ENCODE measurements at regions not wholly inside any gene's neighbourhood (a gene's known extent, or its start where the extent isn't known, plus 50 kb on each side); places are given as distances from the start of the nearest gene placed in this dataset.
"Not testable (repeated sequence)": the region's sequence is repeated elsewhere in the genome, so short reads cannot be mapped to it uniquely, and the experiment has no call there.

GRCh38 chr4:22595684-22596083 lies 79.8 kb upstream of the ADGRA3 start:
- H3K27ac ChIP-seq, result no peak overlapping the region
- no peak overlapping the region for H3K4me3 ChIP-seq (ENCODE audit: low read depth, low read length)
- no peak for TF ChIP-seq CTCF (IDR thresholded peaks at IDR 0.05; ENCODE audit: low read depth, low read length, missing control alignments)
- H3K27me3 ChIP-seq (replicated peaks), result no peaks in the 10 kb centered on the region
- peak; percentile 11 for DNase-seq
- in situ Hi-C loops (cut with HindIII; ENCODE audit: low pct_ligation_motif_present, low sequenced_read_pairs), result no loop called here
- no peaks in the 10 kb centered on the region for H3K36me3 ChIP-seq (replicated peaks)

DNA sequence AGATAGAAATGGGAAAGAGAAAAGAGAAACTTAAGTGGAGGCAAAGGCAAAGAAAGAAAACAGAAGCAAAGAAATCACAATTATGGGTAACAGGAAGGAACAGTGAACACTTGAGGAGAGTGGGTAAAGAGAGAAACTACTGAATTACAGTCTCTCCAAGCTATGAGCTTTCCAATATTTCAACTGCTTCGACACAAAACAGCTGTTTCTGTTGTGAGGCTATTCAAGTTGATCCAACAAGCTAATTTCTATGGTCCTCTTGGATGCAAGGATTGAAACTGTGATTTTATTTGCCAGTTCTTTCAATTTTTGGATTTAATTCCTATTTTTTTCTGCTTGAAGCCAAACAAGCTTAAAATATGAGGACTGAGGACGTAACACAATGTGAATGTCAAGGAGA lies 80.5 kb upstream of the ADGRA3 start:
- DNase-seq, result no peak

GRCh38 chr4:22597471-22597870 lies 81.6 kb upstream of the ADGRA3 start:
- in situ Hi-C loops (cut with HindIII; ENCODE audit: low pct_ligation_motif_present, low sequenced_read_pairs), result no loop called here
- no peak for DNase-seq

More for the DNA sequence above, 80.5 kb upstream of the ADGRA3 start:
- Histone ChIP-seq H3K27ac (no peak overlapping the region), H3K27me3 (replicated peaks) (no peaks in the 10 kb centered on the region), H3K36me3 (replicated peaks) (no peaks in the 10 kb centered on the region), H3K4me3 (ENCODE audit: low read depth, low read length) (no peak overlapping the region)
- in situ Hi-C loops (cut with HindIII; ENCODE audit: low pct_ligation_motif_present, low sequenced_read_pairs), result no loop called here
- TF ChIP-seq CTCF (IDR thresholded peaks at IDR 0.05; ENCODE audit: low read depth, low read length, missing control alignments), result no peak

DNA sequence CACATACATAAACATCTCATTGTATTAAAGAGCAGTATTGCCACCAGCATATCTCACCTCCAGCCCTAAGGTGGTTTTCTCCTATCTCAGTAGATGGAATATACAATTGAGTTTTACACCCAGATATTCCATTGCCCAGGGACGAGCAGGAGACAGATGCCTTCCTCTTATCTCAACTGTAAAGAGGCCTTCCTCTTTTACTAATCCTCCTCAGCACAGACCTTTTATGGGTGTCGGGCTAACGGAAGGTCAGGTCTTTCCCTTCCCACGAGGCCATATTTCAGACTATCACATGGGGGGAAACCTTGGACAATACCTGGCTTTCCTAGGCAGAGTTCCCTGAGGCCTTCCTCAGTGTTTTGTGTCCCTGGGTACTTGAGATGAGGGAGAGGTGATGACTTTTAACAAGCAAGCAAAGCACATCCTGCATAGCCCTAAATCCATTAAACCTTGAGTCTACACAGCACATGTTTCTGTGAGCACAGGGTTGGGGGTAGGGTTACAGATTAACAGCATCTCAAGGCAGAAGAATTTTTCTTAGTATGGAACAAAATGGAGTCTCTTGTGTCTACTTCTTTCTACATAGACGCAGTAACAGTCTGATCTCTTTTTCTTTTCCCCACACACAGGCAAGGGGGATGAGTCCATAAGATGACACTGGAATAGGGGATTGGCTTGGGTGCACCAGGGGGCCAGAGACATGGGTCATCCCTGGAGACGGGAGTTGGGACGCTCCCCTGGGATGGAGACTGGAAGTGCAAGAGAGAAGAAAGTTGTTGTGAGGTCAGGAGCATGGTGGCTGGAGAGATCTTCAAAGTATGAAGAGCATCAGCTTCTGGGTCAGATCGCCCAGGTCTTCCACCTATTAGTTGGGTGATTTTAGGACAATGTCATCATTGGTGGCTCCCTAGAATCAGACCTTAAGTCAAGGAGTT lies 82.5 kb upstream of the ADGRA3 start:
- H3K4me3 ChIP-seq (ENCODE audit: low read depth, low read length); DNase-seq; H3K36me3 ChIP-seq (replicated peaks); H3K27me3 ChIP-seq (replicated peaks); H3K27ac ChIP-seq; in situ Hi-C loops (cut with HindIII; ENCODE audit: low pct_ligation_motif_present, low sequenced_read_pairs): not testable (repeated sequence)

More at GRCh38 chr4:22597471-22597870, 81.6 kb upstream of the ADGRA3 start:
- Histone ChIP-seq H3K27ac (no peak overlapping the region), H3K36me3 (replicated peaks) (no peaks in the 10 kb centered on the region), H3K4me3 (ENCODE audit: low read depth, low read length) (no peak overlapping the region), H3K27me3 (replicated peaks) (no peaks in the 10 kb centered on the region)
- no peak for TF ChIP-seq CTCF (IDR thresholded peaks at IDR 0.05; ENCODE audit: low read depth, low read length, missing control alignments)

DNA sequence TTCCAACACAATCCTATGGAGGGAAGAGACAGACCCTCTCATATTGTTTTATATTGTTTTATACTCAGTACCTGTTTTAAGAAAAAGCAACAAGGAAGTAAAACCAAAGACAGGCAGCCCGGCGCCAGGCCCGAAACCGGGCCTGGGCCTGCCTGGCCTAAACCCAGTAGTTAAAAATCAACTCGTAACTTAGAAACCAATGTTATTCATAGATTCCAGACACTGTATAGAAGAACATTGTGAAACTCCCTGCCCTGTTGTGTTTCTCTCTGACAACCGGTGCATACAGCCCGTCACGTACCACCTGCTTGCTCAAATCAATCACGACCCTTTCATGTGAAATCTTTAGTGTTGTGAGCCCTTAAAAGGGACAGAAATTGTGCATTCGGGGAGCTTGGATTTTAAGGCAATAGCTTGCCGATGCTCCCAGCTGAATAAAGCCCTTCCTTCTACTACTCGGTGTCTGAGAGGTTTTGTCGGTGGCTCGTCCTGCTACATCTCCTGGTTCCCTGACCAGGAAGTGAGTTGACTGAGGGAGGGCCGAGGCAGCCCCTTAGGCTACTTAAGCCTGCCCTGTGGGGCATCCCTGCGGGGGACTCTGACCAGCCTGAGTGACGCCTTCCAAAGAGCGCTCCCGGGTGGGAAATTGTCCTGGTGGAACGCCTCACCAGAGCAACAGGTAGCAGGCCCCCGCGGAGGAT lies 83.5 kb upstream of the ADGRA3 start:
- DNase-seq; H3K27me3 ChIP-seq (replicated peaks); in situ Hi-C loops (cut with HindIII; ENCODE audit: low pct_ligation_motif_present, low sequenced_read_pairs); H3K4me3 ChIP-seq (ENCODE audit: low read depth, low read length); H3K27ac ChIP-seq; H3K36me3 ChIP-seq (replicated peaks): not testable (repeated sequence)

DNA sequence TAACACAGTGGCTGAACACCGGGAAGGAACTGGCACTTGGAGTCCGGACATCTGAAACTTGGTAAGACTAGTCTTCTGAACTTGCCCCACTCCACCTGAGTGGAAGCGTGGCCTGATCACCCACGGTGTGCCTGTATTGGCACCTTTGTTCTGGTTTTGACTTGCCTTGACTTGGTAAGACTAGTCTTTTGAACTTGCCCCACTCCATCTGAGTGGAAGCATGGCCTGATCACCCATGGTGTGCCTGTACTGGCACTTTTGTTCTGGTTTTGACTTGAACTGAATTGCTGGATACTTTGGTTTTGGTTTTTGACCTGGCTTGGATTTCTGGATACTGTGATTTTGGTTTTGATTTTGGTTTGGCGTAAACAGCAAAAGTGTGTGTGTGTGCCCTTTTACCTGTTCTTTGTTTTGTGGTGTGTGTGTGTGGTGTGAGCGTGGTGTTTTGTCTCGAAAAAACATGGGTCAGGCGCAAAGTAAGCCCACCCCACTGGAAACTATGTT lies 84.1 kb upstream of the ADGRA3 start:
- H3K36me3 ChIP-seq (replicated peaks); DNase-seq; H3K27ac ChIP-seq; in situ Hi-C loops (cut with HindIII; ENCODE audit: low pct_ligation_motif_present, low sequenced_read_pairs); H3K27me3 ChIP-seq (replicated peaks); H3K4me3 ChIP-seq (ENCODE audit: low read depth, low read length): not testable (repeated sequence)

- DNase-seq; H3K4me3 ChIP-seq (ENCODE audit: low read depth, low read length); H3K36me3 ChIP-seq (replicated peaks); H3K27me3 ChIP-seq (replicated peaks); H3K27ac ChIP-seq; in situ Hi-C loops (cut with HindIII; ENCODE audit: low pct_ligation_motif_present, low sequenced_read_pairs): not testable (repeated sequence)
Measured at GRCh38 chr4:22601638-22602037, 85.8 kb upstream of the ADGRA3 start.

Measured in brain microvascular endothelial cell (primary cell).